ENCODE measurements at regions not wholly inside any gene's neighbourhood (a gene's known extent, or its start where the extent isn't known, plus 50 kb on each side); places are given as distances from the start of the nearest gene placed in this dataset.

- TF ChIP-seq YY1 (IDR thresholded peaks at IDR 0.05; ENCODE audit: insufficient read depth, insufficient read length) (no peak), ZNF274 (IDR thresholded peaks at IDR 0.05; ENCODE audit: low read depth, low read length) (no peak), SUZ12 (IDR thresholded peaks at IDR 0.05; ENCODE audit: extremely low read depth, insufficient read depth, insufficient read length) (no peak)
Observed at GRCh38 chr18:40096675-40097074, 1858.4 kb upstream of the PIK3C3 start.

Data from NT2/D1 (cell line).